ENCODE measurements at regions not wholly inside any gene's neighbourhood (a gene's known extent, or its start where the extent isn't known, plus 50 kb on each side); places are given as distances from the start of the nearest gene placed in this dataset.

- no peak for TF ChIP-seq GATA2 (IDR thresholded peaks at IDR 0.05; ENCODE audit: low read depth, low read length)
- TF ChIP-seq GATA3 (IDR thresholded peaks at IDR 0.05; ENCODE audit: low read depth, low read length) = no peak
Measured at GRCh38 chr10:3701491-3701890, 83.5 kb downstream of the KLF6 start.

GRCh38 chr10:3700531-3701076 is 84.4 kb downstream of the KLF6 start:
- TF ChIP-seq GATA3 (IDR thresholded peaks at IDR 0.05; ENCODE audit: low read depth, low read length) (no peak), GATA2 (IDR thresholded peaks at IDR 0.05; ENCODE audit: low read depth, low read length) (no peak)

GRCh38 chr10:3699916-3700315 is 85.1 kb downstream of the KLF6 start:
- TF ChIP-seq GATA3 (IDR thresholded peaks at IDR 0.05; ENCODE audit: low read depth, low read length) (no peak), GATA2 (IDR thresholded peaks at IDR 0.05; ENCODE audit: low read depth, low read length) (no peak)

GRCh38 chr10:3698312-3698711 is 86.7 kb downstream of the KLF6 start:
- TF ChIP-seq GATA2 (IDR thresholded peaks at IDR 0.05; ENCODE audit: low read depth, low read length) (peak; percentile 72; the same call in 1 of the 2 replicates), GATA3 (IDR thresholded peaks at IDR 0.05; ENCODE audit: low read depth, low read length) (peak; percentile 56; the same call in 1 of the 2 replicates)

GRCh38 chr10:3693698-3694080 is 91.3 kb downstream of the KLF6 start:
- TF ChIP-seq GATA2 (IDR thresholded peaks at IDR 0.05; ENCODE audit: low read depth, low read length) (no peak), GATA3 (IDR thresholded peaks at IDR 0.05; ENCODE audit: low read depth, low read length) (no peak)

GRCh38 chr10:3693022-3693697 is 91.8 kb downstream of the KLF6 start:
- TF ChIP-seq GATA2 (IDR thresholded peaks at IDR 0.05; ENCODE audit: low read depth, low read length) (no peak), GATA3 (IDR thresholded peaks at IDR 0.05; ENCODE audit: low read depth, low read length) (no peak)

GRCh38 chr10:3692387-3692999 is 92.5 kb downstream of the KLF6 start:
- TF ChIP-seq GATA2 (IDR thresholded peaks at IDR 0.05; ENCODE audit: low read depth, low read length) = no peak

GRCh38 chr10:3691482-3691881 is 93.5 kb downstream of the KLF6 start:
- no peak for TF ChIP-seq GATA2 (IDR thresholded peaks at IDR 0.05; ENCODE audit: low read depth, low read length)
- no peak for TF ChIP-seq GATA3 (IDR thresholded peaks at IDR 0.05; ENCODE audit: low read depth, low read length)

- TF ChIP-seq GATA3 (IDR thresholded peaks at IDR 0.05; ENCODE audit: low read depth, low read length) (no peak), GATA2 (IDR thresholded peaks at IDR 0.05; ENCODE audit: low read depth, low read length) (no peak)
Measured at GRCh38 chr10:3689871-3690510, 95.0 kb downstream of the KLF6 start.

- TF ChIP-seq GATA3 (IDR thresholded peaks at IDR 0.05; ENCODE audit: low read depth, low read length) (no peak), GATA2 (IDR thresholded peaks at IDR 0.05; ENCODE audit: low read depth, low read length) (no peak)
Measured at GRCh38 chr10:3687510-3688081, 97.4 kb downstream of the KLF6 start.

GRCh38 chr10:3685384-3685783 is 99.6 kb downstream of the KLF6 start:
- no peak for TF ChIP-seq GATA2 (IDR thresholded peaks at IDR 0.05; ENCODE audit: low read depth, low read length)
- TF ChIP-seq GATA3 (IDR thresholded peaks at IDR 0.05; ENCODE audit: low read depth, low read length) = no peak

- TF ChIP-seq GATA3 (IDR thresholded peaks at IDR 0.05; ENCODE audit: low read depth, low read length) = no peak
- no peak for TF ChIP-seq GATA2 (IDR thresholded peaks at IDR 0.05; ENCODE audit: low read depth, low read length)
Measured at GRCh38 chr10:3684891-3685290, 100.1 kb downstream of the KLF6 start.

- no peak for TF ChIP-seq GATA2 (IDR thresholded peaks at IDR 0.05; ENCODE audit: low read depth, low read length)
- no peak for TF ChIP-seq GATA3 (IDR thresholded peaks at IDR 0.05; ENCODE audit: low read depth, low read length)
Measured at GRCh38 chr10:3683560-3683959, 101.4 kb downstream of the KLF6 start.

- no peak for TF ChIP-seq GATA2 (IDR thresholded peaks at IDR 0.05; ENCODE audit: low read depth, low read length)
- TF ChIP-seq GATA3 (IDR thresholded peaks at IDR 0.05; ENCODE audit: low read depth, low read length) = no peak
Measured at GRCh38 chr10:3682745-3683144, 102.3 kb downstream of the KLF6 start.

All from SH-SY5Y (cell line).